GM21526 (cell line): ENCODE measurements at regions not wholly inside any gene's neighbourhood (a gene's known extent, or its start where the extent isn't known, plus 50 kb on each side); places are given as distances from the start of the nearest gene placed in this dataset.
"Not testable (repeated sequence)": the region's sequence is repeated elsewhere in the genome, so short reads cannot be mapped to it uniquely, and the experiment has no call there.

Experiments used
- ATAC-seq: cut with Tn5 transposase; IDR thresholded peaks from one replicate; pipeline ENCODE4 v1.9.1; 2021; ENCODE audit warnings: moderate library complexity; ENCODE audit not compliant: unreplicated experiment, low FRiP score

DNA sequence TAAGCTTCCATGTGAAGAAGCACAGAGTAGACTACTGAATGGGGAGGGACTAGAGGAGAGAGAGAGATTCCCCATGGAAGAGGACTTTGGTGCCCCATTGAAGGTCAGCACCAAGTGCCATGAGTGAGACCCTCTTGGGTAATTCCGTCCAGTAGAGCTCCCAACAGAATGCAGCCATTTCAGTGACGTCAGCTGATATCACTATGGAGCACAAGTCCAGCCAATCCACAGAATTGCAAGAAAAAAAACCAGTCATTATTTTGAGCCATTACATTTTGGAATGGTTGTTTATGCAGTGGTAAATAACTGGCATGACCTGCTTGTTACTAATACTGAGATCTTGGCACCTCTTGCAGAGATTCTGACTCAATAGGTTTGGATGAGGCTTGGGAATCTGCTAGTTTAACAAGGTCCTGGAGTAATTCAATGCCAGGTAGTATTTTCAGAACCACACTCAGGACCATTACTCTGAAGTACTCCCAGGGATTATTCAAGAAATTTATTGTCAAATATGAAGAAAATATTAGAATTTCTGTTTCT is 52.6 kb upstream of the SP8 start:
- ATAC-seq = no peak

- ATAC-seq = no peak
These were observed 53.3 kb upstream of the SP8 start for GRCh38 chr7:20839987-20840386.

- ATAC-seq = no peak
These were observed 60.1 kb upstream of the SP8 start for GRCh38 chr7:20846791-20847190.

DNA sequence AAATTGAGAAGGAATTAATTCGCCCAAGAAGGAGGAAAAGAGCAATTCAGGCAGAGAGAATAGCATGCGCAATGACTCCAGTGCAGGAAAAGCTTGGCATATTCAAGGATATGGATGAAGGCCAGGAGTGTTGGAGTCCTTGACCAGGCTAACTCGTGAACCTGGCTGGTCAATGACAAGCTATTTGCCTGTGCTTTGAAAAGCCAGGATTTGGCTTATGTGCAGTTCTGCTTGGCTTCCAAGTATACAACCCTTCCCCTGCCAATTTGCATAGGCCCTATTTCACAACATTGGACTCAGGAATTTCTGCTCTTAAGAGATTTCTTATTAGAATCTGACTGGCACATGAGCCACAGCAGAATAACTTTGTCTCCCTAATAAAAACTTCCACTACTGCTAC is 72.3 kb upstream of the SP8 start:
- no peak for ATAC-seq

GRCh38 chr7:20861468-20861867 is 74.8 kb upstream of the SP8 start:
- ATAC-seq = no peak

- no peak for ATAC-seq
These were observed 75.9 kb upstream of the SP8 start for GRCh38 chr7:20862554-20862953.

- no peak for ATAC-seq
These were observed 77.5 kb upstream of the SP8 start for GRCh38 chr7:20864221-20864620.

- ATAC-seq = no peak
These were observed 79.0 kb upstream of the SP8 start for GRCh38 chr7:20865684-20866083.

- no peak for ATAC-seq
These were observed 84.3 kb upstream of the SP8 start for GRCh38 chr7:20870977-20871376.

DNA sequence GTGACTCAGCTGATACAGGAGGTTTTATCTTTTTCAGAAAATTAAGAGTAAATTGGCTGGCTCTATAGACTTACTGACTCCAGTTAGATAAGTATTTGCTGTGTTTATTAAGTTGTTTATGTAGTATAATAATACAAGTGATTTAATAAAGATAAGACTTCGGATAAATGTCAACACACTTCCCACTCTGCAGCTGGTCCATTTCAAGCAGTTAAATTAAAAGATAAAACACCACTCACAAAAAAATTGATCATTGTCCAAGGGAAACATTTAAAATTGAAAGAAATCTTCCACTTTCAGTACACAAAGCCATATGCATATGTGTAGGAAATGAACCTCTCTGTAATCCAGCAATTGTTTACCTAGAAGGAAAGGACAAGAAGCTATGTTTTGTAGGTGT is 106.1 kb upstream of the SP8 start:
- no peak for ATAC-seq

GRCh38 chr7:20894806-20895205 is 108.1 kb upstream of the SP8 start:
- ATAC-seq = no peak

- ATAC-seq = no peak
These were observed 108.9 kb upstream of the SP8 start for GRCh38 chr7:20895563-20895962.

- no peak for ATAC-seq
These were observed 110.3 kb upstream of the SP8 start for GRCh38 chr7:20896996-20897395.

DNA sequence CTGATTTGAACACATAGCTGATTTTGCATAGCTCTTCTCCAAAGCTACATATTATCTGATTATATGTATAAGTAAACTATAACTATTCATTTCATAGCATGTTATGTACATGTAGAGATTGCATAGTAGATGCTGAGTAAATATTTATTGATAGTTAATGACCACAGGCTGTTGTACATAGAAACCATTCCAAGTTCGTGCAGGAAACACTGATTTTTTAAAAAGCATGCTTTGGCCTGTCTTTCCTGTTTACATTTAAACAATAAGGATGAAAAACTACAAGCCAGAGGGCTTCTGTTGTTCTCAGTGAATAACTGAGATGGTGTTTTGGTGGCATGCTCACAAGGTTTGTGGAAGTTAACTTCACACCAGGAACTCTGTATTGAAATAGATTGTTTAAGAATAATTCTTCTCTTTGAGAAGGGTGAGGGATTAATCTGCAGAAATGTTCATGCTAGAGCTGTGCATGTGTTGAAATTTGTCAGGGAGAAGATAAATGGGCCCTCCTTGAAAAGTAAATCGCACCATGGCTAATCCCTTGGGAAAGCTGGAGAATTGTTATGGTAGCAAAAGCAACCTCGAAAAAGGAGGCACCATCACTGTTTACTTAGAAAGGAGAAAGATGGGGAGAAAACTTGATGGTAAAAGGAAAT is 120.2 kb upstream of the SP8 start:
- ATAC-seq = no peak

DNA sequence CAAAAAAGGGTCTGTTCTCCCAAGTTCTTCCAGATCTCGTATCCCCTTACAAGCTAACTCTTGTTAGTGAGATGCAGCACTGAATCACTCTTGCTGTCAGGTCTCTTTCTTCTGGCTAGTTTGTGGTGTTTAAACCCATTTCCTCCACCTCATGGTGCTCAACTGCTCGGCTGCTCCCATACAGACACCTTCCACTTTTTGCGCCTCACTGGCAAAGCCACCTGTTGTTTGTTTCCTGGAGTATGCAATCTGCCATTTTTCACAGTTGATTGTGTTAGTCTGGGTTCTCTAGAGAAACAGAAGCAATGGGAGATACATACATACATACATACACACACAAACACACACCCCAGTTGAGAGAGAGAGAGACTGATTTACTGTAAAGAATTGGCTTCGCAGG is 124.4 kb upstream of the SP8 start:
- no peak for ATAC-seq

DNA sequence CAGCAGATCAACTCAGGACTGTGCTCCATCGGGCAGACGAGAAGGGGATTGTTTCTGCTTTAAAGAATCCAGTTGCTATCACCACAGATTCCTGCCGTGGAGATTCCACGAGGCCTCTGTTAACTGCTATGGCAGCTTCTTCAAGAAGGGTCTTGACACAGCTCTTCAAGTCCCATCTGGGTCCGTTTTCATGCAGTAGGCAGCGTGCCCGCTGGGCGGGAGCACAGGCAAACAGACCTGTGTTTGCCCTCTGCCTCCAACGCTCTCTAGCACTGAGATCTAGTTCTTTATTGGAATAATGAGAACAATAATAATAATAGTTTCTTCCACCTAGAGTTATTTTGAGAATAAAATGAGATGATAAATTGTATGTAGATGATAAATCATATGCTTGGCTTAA is 127.2 kb upstream of the SP8 start:
- ATAC-seq = no peak

DNA sequence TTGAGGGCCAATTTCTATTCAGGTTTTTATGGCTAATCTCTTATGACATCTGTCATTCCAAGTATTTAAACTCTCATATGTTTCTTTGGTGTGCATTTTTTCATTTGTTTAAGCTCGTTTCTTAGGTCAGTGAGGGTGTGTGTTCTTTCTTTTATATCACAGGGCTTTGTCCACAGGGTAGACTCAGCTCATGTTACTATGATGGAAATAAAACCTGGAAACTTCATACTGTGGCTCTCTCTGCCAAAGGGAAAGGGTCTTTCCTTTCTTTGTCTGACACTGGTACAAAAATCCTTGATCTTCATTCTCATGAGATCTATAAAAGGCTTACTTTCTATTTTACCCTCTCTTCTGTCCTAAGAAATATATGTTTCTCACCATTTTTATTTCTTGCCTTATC is 129.6 kb upstream of the SP8 start:
- ATAC-seq = no peak

DNA sequence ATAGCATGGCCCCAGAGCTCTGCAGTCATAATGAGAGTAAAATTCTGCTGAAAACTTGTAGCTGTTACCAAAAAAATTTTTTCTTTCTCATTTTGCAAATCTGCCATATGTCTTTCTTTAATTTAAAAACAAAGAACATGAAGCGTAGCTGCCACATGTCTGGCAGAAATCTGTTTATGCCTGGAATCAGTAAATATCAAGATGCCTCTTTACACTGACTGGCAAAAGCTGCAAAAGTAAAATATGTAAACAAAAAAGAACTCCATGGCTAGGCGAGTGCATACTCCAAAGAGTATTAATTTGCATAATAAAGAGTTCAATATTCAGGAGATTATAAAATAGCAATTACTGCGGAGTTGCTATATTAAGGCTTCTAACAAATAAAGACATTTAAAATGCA is 130.9 kb upstream of the SP8 start:
- no peak for ATAC-seq

DNA sequence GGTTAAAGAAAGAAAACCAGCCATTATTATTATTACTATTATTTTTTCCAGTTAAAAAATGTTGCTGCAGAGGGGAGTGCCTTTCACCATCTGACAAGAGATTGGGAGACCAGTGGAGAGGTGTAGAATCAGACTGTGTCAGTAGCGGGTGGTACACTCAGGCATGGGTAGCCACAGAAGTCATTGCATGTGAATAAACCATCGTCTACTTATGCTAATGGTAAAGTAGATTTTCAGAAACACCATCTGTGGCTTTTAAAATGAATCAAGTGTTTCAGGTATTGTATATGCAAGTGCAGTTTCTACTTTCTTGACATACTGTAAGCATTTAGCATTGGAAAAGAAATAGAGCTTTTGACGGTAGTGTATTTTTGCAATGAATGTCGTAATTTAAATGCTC is 131.5 kb upstream of the SP8 start:
- no peak for ATAC-seq

GRCh38 chr7:20927178-20927577 is 140.5 kb upstream of the SP8 start:
- not testable (repeated sequence) for ATAC-seq

- no peak for ATAC-seq
These were observed 141.3 kb upstream of the SP8 start for GRCh38 chr7:20927976-20928375.

GRCh38 chr7:20929199-20929598 is 142.5 kb upstream of the SP8 start:
- ATAC-seq = no peak

DNA sequence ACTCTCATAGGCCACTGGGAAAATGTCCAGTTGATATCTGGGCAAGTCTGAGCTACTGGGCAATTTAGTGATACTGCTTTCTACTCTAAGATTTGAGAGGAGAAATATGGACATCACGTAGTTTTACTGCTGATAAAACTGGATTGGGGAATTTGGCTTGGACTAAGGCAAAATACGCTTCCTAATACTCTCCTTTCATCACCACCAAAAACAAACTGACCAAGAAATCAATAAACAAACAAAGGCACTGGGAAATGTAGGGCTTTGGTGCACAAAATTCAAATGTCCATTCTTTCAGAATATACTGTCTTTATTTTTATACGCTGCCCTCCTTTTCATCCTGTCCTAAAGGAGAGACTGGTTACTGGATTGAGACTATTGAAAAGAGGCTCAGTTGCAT is 145.1 kb upstream of the SP8 start:
- no peak for ATAC-seq
